ENCODE measurements at regions not wholly inside any gene's neighbourhood (a gene's known extent, or its start where the extent isn't known, plus 50 kb on each side); places are given as distances from the start of the nearest gene placed in this dataset.

GRCh38 chr20:25140968-25141367 lies 54.5 kb upstream of the ENTPD6 start:
- no peak overlapping the region for H3K27ac ChIP-seq (ENCODE audit: low read length in 2 of 2)
- H3K9me3 Mint-ChIP-seq (ENCODE audit: insufficient read depth) = no peaks in the 10 kb centered on the region
- H4K20me1 ChIP-seq (ENCODE audit: control insufficient read depth, insufficient read depth, low read length, poor library complexity, severe bottlenecking) = no peaks in the 10 kb centered on the region
- intact Hi-C loops (cut with micrococcal nuclease) = no loop called here
- POLR2A ChIA-PET = no interaction called here
- H3K4me3 Mint-ChIP-seq = no peak overlapping the region
- no peak overlapping the region for H3K4me3 ChIP-seq (ENCODE audit: control extremely low read depth in 1 of 5, extremely low read depth in 1 of 5, insufficient read depth in 1 of 5, low read depth in 2 of 5, low read length in 4 of 5)
- no peak overlapping the region for H3K4me2 ChIP-seq (replicated peaks; ENCODE audit: low read depth, low read length, poor library complexity, severe bottlenecking)
- H3K9ac ChIP-seq (ENCODE audit: low read length) = no peak overlapping the region
- no peak overlapping the region for H3K27ac Mint-ChIP-seq
- H2AFZ ChIP-seq (ENCODE audit: insufficient read depth, low read depth, low read length, poor library complexity, severe bottlenecking) = no peak overlapping the region
- no peak for TF ChIP-seq EZH2 (IDR thresholded peaks at IDR 0.05; ENCODE audit: borderline replicate concordance, insufficient read depth, low read depth, low read length, poor library complexity, severe bottlenecking)
- TF ChIP-seq CTCF (IDR thresholded peaks at IDR 0.05) = no peak
- DNase-seq (no peak), ATAC-seq (ENCODE audit: low read depth) (no peak)
- peaks cover 27% of the 10 kb centered on the region for H3K27me3 Mint-ChIP-seq
- H3K4me1 Mint-ChIP-seq = no peaks in the 10 kb centered on the region
- CTCF ChIA-PET = no interaction called here
- peaks cover 0 to 2% (median 0%) of the 10 kb centered on the region in 4 experiments for H3K27me3 ChIP-seq (replicated peaks in 1 of 4; ENCODE audit: control extremely low read depth in 1 of 4, control insufficient read depth in 3 of 4, insufficient read depth in 4 of 4, low read length in 3 of 4)
- no peaks in the 10 kb centered on the region for H3K79me2 ChIP-seq (ENCODE audit: control insufficient read depth, insufficient read depth, low read length)
- WGBS (ENCODE audit: insufficient coverage) = 95% methylated on average over 5 of the region's 5 CpGs
- no peaks in the 10 kb centered on the region for H3K36me3 ChIP-seq (replicated peaks in 1 of 2; ENCODE audit: control extremely low read depth in 1 of 2, control insufficient read depth in 1 of 2, extremely low read depth in 1 of 2, insufficient read depth in 2 of 2, low read length in 1 of 2)
- H3K4me1 ChIP-seq (ENCODE audit: control insufficient read depth in 2 of 2, insufficient read depth in 2 of 2, low read length in 2 of 2) = no peaks in the 10 kb centered on the region
- H3K9me3 ChIP-seq (ENCODE audit: control extremely low read depth in 1 of 3, control insufficient read depth in 2 of 3, insufficient read depth in 1 of 3, low read length in 2 of 3) = no peaks in the 10 kb centered on the region

DNA sequence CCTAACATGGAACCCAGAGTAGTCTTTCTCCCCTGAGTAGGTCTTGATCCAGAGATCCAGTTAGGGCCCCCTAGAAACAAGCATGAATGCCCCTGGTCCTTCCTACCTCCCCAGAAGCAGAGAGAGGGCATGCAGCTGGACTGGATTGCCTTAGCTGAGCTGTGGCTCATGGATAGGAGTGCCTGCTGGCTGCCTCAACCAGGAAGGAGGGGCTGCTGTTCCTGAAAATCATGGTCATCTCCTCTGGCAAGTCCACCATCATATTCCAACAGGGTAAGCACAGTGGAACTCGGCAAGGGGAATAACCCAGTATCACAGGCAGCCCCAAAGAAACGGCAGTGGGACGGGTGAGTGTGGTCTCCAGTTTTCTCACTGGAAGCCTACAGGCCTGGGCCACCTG lies 53.1 kb upstream of the ENTPD6 start:
- no peaks in the 10 kb centered on the region for H3K4me1 ChIP-seq (ENCODE audit: control insufficient read depth in 2 of 2, insufficient read depth in 2 of 2, low read length in 2 of 2)
- H3K4me3 ChIP-seq (ENCODE audit: control extremely low read depth in 1 of 5, extremely low read depth in 1 of 5, insufficient read depth in 1 of 5, low read depth in 2 of 5, low read length in 4 of 5) = no peak overlapping the region
- Mint-ChIP-seq H3K4me3 (no peak overlapping the region), H3K4me1 (no peaks in the 10 kb centered on the region), H3K27me3 (peaks cover 37% of the 10 kb centered on the region), H3K27ac (no peak overlapping the region), H3K9me3 (ENCODE audit: insufficient read depth) (no peaks in the 10 kb centered on the region)
- no peak overlapping the region for H3K9ac ChIP-seq (ENCODE audit: low read length)
- no peak overlapping the region for H3K4me2 ChIP-seq (replicated peaks; ENCODE audit: low read depth, low read length, poor library complexity, severe bottlenecking)
- WGBS (ENCODE audit: insufficient coverage) = 100% methylated on average over 1 of the region's 3 CpGs
- peaks cover 0 to 13% (median 0%) of the 10 kb centered on the region in 4 experiments for H3K27me3 ChIP-seq (replicated peaks in 1 of 4; ENCODE audit: control extremely low read depth in 1 of 4, control insufficient read depth in 3 of 4, insufficient read depth in 4 of 4, low read length in 3 of 4)
- no peaks in the 10 kb centered on the region for H3K9me3 ChIP-seq (ENCODE audit: control extremely low read depth in 1 of 3, control insufficient read depth in 2 of 3, insufficient read depth in 1 of 3, low read length in 2 of 3)
- no peaks in the 10 kb centered on the region for H3K36me3 ChIP-seq (replicated peaks in 1 of 2; ENCODE audit: control extremely low read depth in 1 of 2, control insufficient read depth in 1 of 2, extremely low read depth in 1 of 2, insufficient read depth in 2 of 2, low read length in 1 of 2)
- intact Hi-C loops (cut with micrococcal nuclease) = no loop called here
- H4K20me1 ChIP-seq (ENCODE audit: control insufficient read depth, insufficient read depth, low read length, poor library complexity, severe bottlenecking) = no peaks in the 10 kb centered on the region
- ATAC-seq (ENCODE audit: low read depth) (no peak), DNase-seq (no peak)
- no peak overlapping the region for H2AFZ ChIP-seq (ENCODE audit: insufficient read depth, low read depth, low read length, poor library complexity, severe bottlenecking)
- TF ChIP-seq EZH2 (IDR thresholded peaks at IDR 0.05; ENCODE audit: borderline replicate concordance, insufficient read depth, low read depth, low read length, poor library complexity, severe bottlenecking) (no peak), CTCF (IDR thresholded peaks at IDR 0.05) (no peak)
- CTCF ChIA-PET = no interaction called here
- H3K27ac ChIP-seq (ENCODE audit: low read length in 2 of 2) = no peak overlapping the region
- POLR2A ChIA-PET = no interaction called here
- H3K79me2 ChIP-seq (ENCODE audit: control insufficient read depth, insufficient read depth, low read length) = no peaks in the 10 kb centered on the region

All from B cell (primary cell).